ENCODE measurements at regions not wholly inside any gene's neighbourhood (a gene's known extent, or its start where the extent isn't known, plus 50 kb on each side); places are given as distances from the start of the nearest gene placed in this dataset.

DNA sequence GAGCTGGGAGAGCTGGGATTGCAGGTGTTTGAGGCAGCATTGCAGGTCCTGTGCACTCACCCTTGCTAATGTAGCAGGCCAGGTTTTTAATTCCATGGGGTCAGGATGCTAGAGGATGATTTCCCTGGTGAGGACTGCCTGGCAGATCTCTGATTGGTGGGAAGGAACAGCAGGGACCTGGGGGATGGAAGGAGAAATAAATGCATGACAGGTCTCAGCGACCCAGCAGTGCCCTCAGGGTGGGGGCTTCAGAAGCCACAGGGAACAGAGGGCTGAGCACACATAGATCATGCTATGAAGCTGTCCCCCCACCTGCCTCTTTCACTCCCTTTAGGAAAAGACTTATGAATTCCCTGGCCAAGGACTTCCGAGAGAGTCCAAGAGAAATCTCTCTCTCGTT lies 255.5 kb upstream of the N4BP1 start:
- WGBS (ENCODE audit: insufficient coverage), result 79% methylated on average over 3 of the region's 3 CpGs
- DNase-seq, result no peak
- no peaks in the 10 kb centered on the region for H3K4me1 ChIP-seq (ENCODE audit: control insufficient read depth in 2 of 2, insufficient read depth in 2 of 2, low read length in 2 of 2)
- no peak overlapping the region for H3K4me3 ChIP-seq (ENCODE audit: control extremely low read depth in 1 of 5, extremely low read depth in 1 of 5, insufficient read depth in 1 of 5, low read depth in 2 of 5, low read length in 4 of 5)
- H3K27ac ChIP-seq (ENCODE audit: low read length in 2 of 2), result no peak overlapping the region
- ATAC-seq (ENCODE audit: low read depth), result no peak
- H4K20me1 ChIP-seq (ENCODE audit: control insufficient read depth, insufficient read depth, low read length, poor library complexity, severe bottlenecking), result no peaks in the 10 kb centered on the region
- H2AFZ ChIP-seq (ENCODE audit: insufficient read depth, low read depth, low read length, poor library complexity, severe bottlenecking), result no peak overlapping the region
- Mint-ChIP-seq H3K4me1 (no peaks in the 10 kb centered on the region), H3K27ac (no peak overlapping the region), H3K9me3 (ENCODE audit: insufficient read depth) (peaks cover 2% of the 10 kb centered on the region), H3K4me3 (no peak overlapping the region), H3K27me3 (no peaks in the 10 kb centered on the region)
- H3K9ac ChIP-seq (ENCODE audit: low read length), result no peak overlapping the region
- H3K36me3 ChIP-seq (replicated peaks in 1 of 2; ENCODE audit: control extremely low read depth in 1 of 2, control insufficient read depth in 1 of 2, extremely low read depth in 1 of 2, insufficient read depth in 2 of 2, low read length in 1 of 2), result no peaks in the 10 kb centered on the region
- H3K9me3 ChIP-seq (ENCODE audit: control extremely low read depth in 1 of 3, control insufficient read depth in 2 of 3, insufficient read depth in 1 of 3, low read length in 2 of 3), result peaks cover 0 to 15% (median 0%) of the 10 kb centered on the region in 3 donors
- no peaks in the 10 kb centered on the region for H3K27me3 ChIP-seq (replicated peaks in 1 of 4; ENCODE audit: control extremely low read depth in 1 of 4, control insufficient read depth in 3 of 4, insufficient read depth in 4 of 4, low read length in 3 of 4)
- TF ChIP-seq EZH2 (IDR thresholded peaks at IDR 0.05; ENCODE audit: borderline replicate concordance, insufficient read depth, low read depth, low read length, poor library complexity, severe bottlenecking), result no peak
- TF ChIP-seq, protein P1, sequence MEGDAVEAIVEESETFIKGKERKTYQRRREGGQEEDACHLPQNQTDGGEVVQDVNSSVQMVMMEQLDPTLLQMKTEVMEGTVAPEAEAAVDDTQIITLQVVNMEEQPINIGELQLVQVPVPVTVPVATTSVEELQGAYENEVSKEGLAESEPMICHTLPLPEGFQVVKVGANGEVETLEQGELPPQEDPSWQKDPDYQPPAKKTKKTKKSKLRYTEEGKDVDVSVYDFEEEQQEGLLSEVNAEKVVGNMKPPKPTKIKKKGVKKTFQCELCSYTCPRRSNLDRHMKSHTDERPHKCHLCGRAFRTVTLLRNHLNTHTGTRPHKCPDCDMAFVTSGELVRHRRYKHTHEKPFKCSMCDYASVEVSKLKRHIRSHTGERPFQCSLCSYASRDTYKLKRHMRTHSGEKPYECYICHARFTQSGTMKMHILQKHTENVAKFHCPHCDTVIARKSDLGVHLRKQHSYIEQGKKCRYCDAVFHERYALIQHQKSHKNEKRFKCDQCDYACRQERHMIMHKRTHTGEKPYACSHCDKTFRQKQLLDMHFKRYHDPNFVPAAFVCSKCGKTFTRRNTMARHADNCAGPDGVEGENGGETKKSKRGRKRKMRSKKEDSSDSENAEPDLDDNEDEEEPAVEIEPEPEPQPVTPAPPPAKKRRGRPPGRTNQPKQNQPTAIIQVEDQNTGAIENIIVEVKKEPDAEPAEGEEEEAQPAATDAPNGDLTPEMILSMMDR (IDR thresholded peaks at IDR 0.05), result no peak
- CTCF ChIA-PET, result no interaction called here
- intact Hi-C loops (cut with micrococcal nuclease), result no loop called here
- no peaks in the 10 kb centered on the region for H3K79me2 ChIP-seq (ENCODE audit: control insufficient read depth, insufficient read depth, low read length)
- no peak overlapping the region for H3K4me2 ChIP-seq (replicated peaks; ENCODE audit: low read depth, low read length, poor library complexity, severe bottlenecking)
- POLR2A ChIA-PET, result no interaction called here

DNA sequence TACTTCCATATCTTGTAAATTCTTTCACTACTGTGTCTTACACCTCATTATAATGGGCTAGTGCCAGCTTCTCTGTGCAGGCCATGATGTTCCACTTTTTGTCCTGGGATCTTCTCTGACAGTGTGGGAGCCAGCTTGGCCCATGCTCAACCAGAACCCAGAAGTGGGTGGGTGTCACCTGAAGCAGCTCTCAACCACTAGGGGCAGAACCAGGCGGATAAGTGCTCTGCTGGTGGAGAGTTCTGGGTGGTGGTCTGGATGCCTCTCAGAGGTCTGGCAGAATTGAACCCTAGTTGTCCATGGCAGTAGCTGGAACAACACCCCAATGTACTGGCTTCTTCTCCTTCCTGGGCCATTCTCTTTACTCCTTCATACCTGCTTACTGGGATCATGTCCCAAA lies 254.1 kb upstream of the N4BP1 start:
- Mint-ChIP-seq H3K4me1 (no peaks in the 10 kb centered on the region), H3K27me3 (no peaks in the 10 kb centered on the region), H3K9me3 (ENCODE audit: insufficient read depth) (peaks cover 2% of the 10 kb centered on the region), H3K27ac (no peak overlapping the region), H3K4me3 (no peak overlapping the region)
- no peaks in the 10 kb centered on the region for H3K79me2 ChIP-seq (ENCODE audit: control insufficient read depth, insufficient read depth, low read length)
- H3K4me2 ChIP-seq (replicated peaks; ENCODE audit: low read depth, low read length, poor library complexity, severe bottlenecking), result no peak overlapping the region
- no peak overlapping the region for H2AFZ ChIP-seq (ENCODE audit: insufficient read depth, low read depth, low read length, poor library complexity, severe bottlenecking)
- no peak overlapping the region for H3K4me3 ChIP-seq (ENCODE audit: control extremely low read depth in 1 of 5, extremely low read depth in 1 of 5, insufficient read depth in 1 of 5, low read depth in 2 of 5, low read length in 4 of 5)
- POLR2A ChIA-PET, result no interaction called here
- no peaks in the 10 kb centered on the region for H3K27me3 ChIP-seq (replicated peaks in 1 of 4; ENCODE audit: control extremely low read depth in 1 of 4, control insufficient read depth in 3 of 4, insufficient read depth in 4 of 4, low read length in 3 of 4)
- no peak for DNase-seq
- 89% methylated on average over 1 of the region's 1 CpG for WGBS (ENCODE audit: insufficient coverage)
- H3K4me1 ChIP-seq (ENCODE audit: control insufficient read depth in 2 of 2, insufficient read depth in 2 of 2, low read length in 2 of 2), result no peaks in the 10 kb centered on the region
- peaks cover 0 to 12% (median 0%) of the 10 kb centered on the region in 3 donors for H3K9me3 ChIP-seq (ENCODE audit: control extremely low read depth in 1 of 3, control insufficient read depth in 2 of 3, insufficient read depth in 1 of 3, low read length in 2 of 3)
- H3K27ac ChIP-seq (ENCODE audit: low read length in 2 of 2), result no peak overlapping the region
- no peak overlapping the region for H3K9ac ChIP-seq (ENCODE audit: low read length)
- CTCF ChIA-PET, result interaction anchor here (1.2 kb wide), 1 partner anchor 35 kb away, joined by 3 read pairs; no protein-coding TSS in a partner anchor
- TF ChIP-seq EZH2 (IDR thresholded peaks at IDR 0.05; ENCODE audit: borderline replicate concordance, insufficient read depth, low read depth, low read length, poor library complexity, severe bottlenecking), result no peak
- TF ChIP-seq, protein P1 (IDR thresholded peaks at IDR 0.05), result no peak
- H4K20me1 ChIP-seq (ENCODE audit: control insufficient read depth, insufficient read depth, low read length, poor library complexity, severe bottlenecking), result no peaks in the 10 kb centered on the region
- no peaks in the 10 kb centered on the region for H3K36me3 ChIP-seq (replicated peaks in 1 of 2; ENCODE audit: control extremely low read depth in 1 of 2, control insufficient read depth in 1 of 2, extremely low read depth in 1 of 2, insufficient read depth in 2 of 2, low read length in 1 of 2)
- intact Hi-C loops (cut with micrococcal nuclease), result no loop called here
- ATAC-seq (ENCODE audit: low read depth), result no peak

All from B cell (primary cell).